ENCODE measurements at regions not wholly inside any gene's neighbourhood (a gene's known extent, or its start where the extent isn't known, plus 50 kb on each side); places are given as distances from the start of the nearest gene placed in this dataset.

GRCh38 chr4:174056959-174057358, 226.5 kb downstream of the FBXO8 start:
- no peak for TF ChIP-seq CTCF (IDR thresholded peaks at IDR 0.05; ENCODE audit: low read depth, low read length, poor library complexity, severe bottlenecking)
- TF ChIP-seq EZH2phosphoT487 (IDR thresholded peaks at IDR 0.05; ENCODE audit: borderline replicate concordance, low read length) = no peak
